GM12891 (cell line): ENCODE measurements at regions not wholly inside any gene's neighbourhood (a gene's known extent, or its start where the extent isn't known, plus 50 kb on each side); places are given as distances from the start of the nearest gene placed in this dataset.
"Not testable (repeated sequence)": the region's sequence is repeated elsewhere in the genome, so short reads cannot be mapped to it uniquely, and the experiment has no call there.

Experiments used
- DNase-seq: peaks from one replicate; pipeline ENCODE4 v3.0.0; 2011; ENCODE audit warnings: low spot score; ENCODE audit not compliant: insufficient read length
- FAIRE-seq: peaks from 2 replicates; lab custom pipeline; 2011; peaks lifted over from hg19 to GRCh38; lab: Jason Lieb, UNC
- PAX5 ChIP-seq: IDR thresholded peaks from 2 replicates; pipeline ENCODE4 v1.6.1; 2011; ENCODE audit warnings: low read length, moderate library complexity, mild to moderate bottlenecking; ENCODE audit not compliant: insufficient read depth, severe bottlenecking
- POLR2A ChIP-seq: IDR thresholded peaks from 2 replicates; pipeline ENCODE4 v1.6.1; 2011; ENCODE audit warnings: low read depth, low read length, control low read depth
- POLR2AphosphoS5 ChIP-seq: IDR thresholded peaks from 2 replicates; pipeline ENCODE4 v1.6.1; 2011; ENCODE audit warnings: low read depth, low read length, control low read depth
- POU2F2 ChIP-seq: IDR thresholded peaks from 2 replicates; pipeline ENCODE4 v1.6.1; 2011; ENCODE audit warnings: low read depth, mild to moderate bottlenecking, control low read depth, low read length, moderate library complexity
- SPI1 ChIP-seq: IDR thresholded peaks from 2 replicates; pipeline ENCODE4 v1.6.1; 2011; ENCODE audit warnings: low read depth, low read length, control low read depth
- TAF1 ChIP-seq: IDR thresholded peaks from 2 replicates; pipeline ENCODE4 v1.6.1; 2011; ENCODE audit warnings: low read depth, low read length, control low read depth

GRCh38 chrX:80508083-80508482 lies 87.8 kb downstream of the TENT5D start:
- not testable (repeated sequence) for DNase-seq, FAIRE-seq

- TF ChIP-seq POU2F2 (no peak), PAX5 (no peak), TAF1 (no peak), POLR2AphosphoS5 (no peak), POLR2A (no peak), SPI1 (no peak)
- FAIRE-seq (peak; percentile 90), DNase-seq (no peak)
These were observed 91.9 kb downstream of the TENT5D start for GRCh38 chrX:80511969-80512760.

GRCh38 chrX:80512924-80513323 lies 92.7 kb downstream of the TENT5D start:
- TF ChIP-seq POLR2AphosphoS5 (no peak), SPI1 (no peak), PAX5 (no peak), TAF1 (no peak), POLR2A (no peak)
- FAIRE-seq (peak; percentile 13), DNase-seq (no peak)

- FAIRE-seq (no peak), DNase-seq (no peak)
- TF ChIP-seq TAF1 (no peak), SPI1 (no peak), POLR2AphosphoS5 (no peak), POLR2A (no peak), POU2F2 (no peak), PAX5 (no peak)
These were observed 93.4 kb downstream of the TENT5D start for GRCh38 chrX:80513625-80514024.

GRCh38 chrX:80537096-80537495 lies 116.8 kb downstream of the TENT5D start:
- DNase-seq (no peak), FAIRE-seq (no peak)
- TF ChIP-seq TAF1 (no peak), POU2F2 (no peak)

GRCh38 chrX:80550722-80551121 lies 130.5 kb downstream of the TENT5D start:
- FAIRE-seq (no peak), DNase-seq (no peak)

GRCh38 chrX:80556148-80556547 lies 135.9 kb downstream of the TENT5D start:
- TF ChIP-seq POLR2A, result no peak
- TF ChIP-seq POU2F2, result no peak
- TF ChIP-seq TAF1, result no peak
- TF ChIP-seq SPI1, result no peak
- no peak for TF ChIP-seq PAX5
- no peak for TF ChIP-seq POLR2AphosphoS5
- no peak for DNase-seq
- no peak for FAIRE-seq

More at GRCh38 chrX:80550722-80551121, 130.5 kb downstream of the TENT5D start:
- no peak for TF ChIP-seq POLR2AphosphoS5
- no peak for TF ChIP-seq TAF1
- no peak for TF ChIP-seq POLR2A
- TF ChIP-seq SPI1, result no peak
- TF ChIP-seq PAX5, result no peak
- TF ChIP-seq POU2F2, result no peak

- DNase-seq, result no peak
- TF ChIP-seq POU2F2 (no peak), SPI1 (no peak), POLR2A (no peak), TAF1 (no peak), PAX5 (no peak), POLR2AphosphoS5 (no peak)
These were observed 152.4 kb downstream of the TENT5D start for GRCh38 chrX:80572636-80573035.

GRCh38 chrX:80573275-80573674 lies 153.0 kb downstream of the TENT5D start:
- TF ChIP-seq POLR2AphosphoS5 (no peak), TAF1 (no peak), PAX5 (no peak), SPI1 (no peak), POU2F2 (no peak), POLR2A (no peak)
- FAIRE-seq (no peak), DNase-seq (no peak)

More at GRCh38 chrX:80572636-80573035, 152.4 kb downstream of the TENT5D start:
- FAIRE-seq, result peak; percentile 59

- FAIRE-seq, result peak; percentile 86
- not testable (repeated sequence) for DNase-seq
These were observed 154.3 kb downstream of the TENT5D start for GRCh38 chrX:80574486-80575086.

GRCh38 chrX:80576267-80576666 lies 156.0 kb downstream of the TENT5D start:
- no peak for FAIRE-seq
- DNase-seq, result no peak
- TF ChIP-seq POLR2A (no peak), POLR2AphosphoS5 (no peak), POU2F2 (no peak), TAF1 (no peak), PAX5 (no peak), SPI1 (no peak)

GRCh38 chrX:80576806-80577533 lies 156.7 kb downstream of the TENT5D start:
- DNase-seq (no peak), FAIRE-seq (no peak)
- TF ChIP-seq TAF1 (no peak), POLR2A (no peak), POLR2AphosphoS5 (no peak)
